OCI-M1 (cell line): ENCODE measurements at regions not wholly inside any gene's neighbourhood (a gene's known extent, or its start where the extent isn't known, plus 50 kb on each side); places are given as distances from the start of the nearest gene placed in this dataset.

Experiments used
- DNase-seq: peaks from one replicate; lab custom pipeline; 2025; lab: John Stamatoyannopoulos, UW

GRCh38 chr21:21605521-21605920 lies 607.3 kb downstream of the NCAM2 start:
- no peak for DNase-seq

DNA sequence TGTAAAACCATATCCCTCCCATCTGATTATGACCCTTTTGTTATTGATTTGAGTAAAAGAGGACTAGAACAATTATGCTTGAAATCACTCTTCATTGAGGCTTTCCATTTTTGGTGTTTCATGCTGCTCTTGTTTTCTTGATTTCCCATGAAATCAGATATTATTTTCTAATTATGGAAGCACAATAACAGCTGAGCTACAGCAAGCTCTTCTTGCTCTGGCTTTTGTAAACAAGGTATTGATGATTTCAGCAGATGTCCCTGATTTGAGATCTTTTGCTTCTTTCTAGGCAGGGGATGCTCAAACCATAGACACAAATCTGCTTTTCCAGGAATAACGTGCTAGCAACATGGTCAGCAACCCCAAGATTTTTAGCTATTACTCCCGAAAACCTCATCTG lies 607.8 kb downstream of the NCAM2 start:
- DNase-seq, result no peak

- peak; percentile 30 for DNase-seq
Measured at GRCh38 chr21:21612466-21612865, 614.3 kb downstream of the NCAM2 start.

DNA sequence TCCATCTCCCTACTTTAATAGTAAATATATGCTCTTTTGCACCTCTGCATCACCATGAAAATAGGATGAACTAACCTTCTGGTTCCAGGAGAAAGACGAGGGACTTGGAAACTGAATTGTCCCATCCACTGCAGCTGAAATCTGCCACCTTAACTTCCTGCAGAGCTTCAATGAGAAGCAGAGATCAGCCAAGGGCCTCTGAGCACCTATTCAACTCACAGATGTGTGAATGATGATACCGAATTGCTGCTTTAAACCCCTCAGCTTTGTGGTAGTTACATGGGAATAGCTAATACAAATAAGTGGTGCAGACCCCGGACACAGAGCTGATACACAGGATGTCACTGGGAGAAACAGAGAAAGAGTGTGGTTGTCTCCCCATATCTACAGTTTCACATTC lies 616.8 kb downstream of the NCAM2 start:
- no peak for DNase-seq

- DNase-seq, result no peak
Measured at GRCh38 chr21:21622460-21623234, 624.4 kb downstream of the NCAM2 start.

DNA sequence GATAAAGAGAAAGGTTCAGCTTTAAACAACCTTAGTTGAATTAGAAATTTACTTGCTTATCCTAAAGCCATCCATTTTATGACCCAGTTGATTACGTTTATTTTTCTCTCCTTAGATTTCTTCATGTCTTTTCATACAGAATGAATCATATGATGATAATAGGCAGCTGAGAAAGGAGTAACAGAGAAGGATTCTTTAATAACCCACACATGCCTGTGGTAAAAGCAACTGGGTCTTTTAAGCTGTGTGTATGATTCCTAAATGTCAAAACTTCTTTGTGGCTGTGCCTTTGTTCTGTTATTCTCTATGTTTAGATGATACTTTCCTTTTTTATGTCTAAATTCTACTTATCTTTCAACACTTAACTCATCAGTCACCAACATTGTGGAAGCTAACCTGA lies 626.5 kb downstream of the NCAM2 start:
- DNase-seq, result no peak

- DNase-seq, result no peak
Measured at GRCh38 chr21:21631961-21632360, 633.8 kb downstream of the NCAM2 start.

DNA sequence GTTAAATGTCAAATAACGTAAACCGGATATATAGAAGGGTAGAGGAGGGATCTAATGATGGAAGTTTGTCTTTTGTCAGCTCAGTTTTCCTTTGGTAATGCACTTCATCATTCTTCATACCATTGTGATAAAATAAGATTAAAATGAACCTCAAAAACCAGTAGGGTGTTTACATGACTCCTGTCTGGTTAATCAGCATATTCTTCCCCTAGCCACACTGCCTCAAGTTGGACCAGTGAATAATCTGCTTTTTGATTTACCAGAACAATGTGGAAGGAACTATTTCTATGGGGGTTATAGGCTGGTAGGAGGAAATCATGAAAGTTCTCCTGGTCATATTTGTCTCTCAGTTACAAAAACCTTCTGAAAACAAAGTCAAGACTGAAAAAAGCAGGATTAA lies 634.7 kb downstream of the NCAM2 start:
- no peak for DNase-seq

- no peak for DNase-seq
Measured at GRCh38 chr21:21661741-21662140, 663.5 kb downstream of the NCAM2 start.

DNA sequence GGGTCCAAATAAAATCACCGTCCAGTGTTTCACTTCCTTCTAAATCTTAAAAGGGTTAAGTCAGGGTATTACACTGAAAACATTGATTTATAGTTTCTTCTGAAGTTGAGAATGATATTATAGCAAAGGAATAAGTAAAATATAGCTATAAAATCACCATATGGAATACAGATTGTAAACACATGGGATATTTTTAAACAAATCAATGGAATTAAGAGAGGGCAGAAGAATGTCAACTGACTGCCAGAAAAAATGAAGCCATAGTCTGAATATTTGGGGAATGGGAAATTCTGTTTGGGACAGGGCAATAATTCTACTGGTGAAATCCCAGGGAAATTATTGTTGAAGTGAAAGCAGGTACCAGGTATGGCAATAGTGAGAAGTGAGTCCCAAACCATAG lies 664.6 kb downstream of the NCAM2 start:
- DNase-seq, result no peak

GRCh38 chr21:21664871-21665270 lies 666.7 kb downstream of the NCAM2 start:
- no peak for DNase-seq

GRCh38 chr21:21666689-21667088 lies 668.5 kb downstream of the NCAM2 start:
- no peak for DNase-seq

- no peak for DNase-seq
Measured at GRCh38 chr21:21668198-21668597, 670.0 kb downstream of the NCAM2 start.

- DNase-seq, result no peak
Measured at GRCh38 chr21:21673959-21674358, 675.8 kb downstream of the NCAM2 start.

GRCh38 chr21:21675601-21676000 lies 677.4 kb downstream of the NCAM2 start:
- no peak for DNase-seq

DNA sequence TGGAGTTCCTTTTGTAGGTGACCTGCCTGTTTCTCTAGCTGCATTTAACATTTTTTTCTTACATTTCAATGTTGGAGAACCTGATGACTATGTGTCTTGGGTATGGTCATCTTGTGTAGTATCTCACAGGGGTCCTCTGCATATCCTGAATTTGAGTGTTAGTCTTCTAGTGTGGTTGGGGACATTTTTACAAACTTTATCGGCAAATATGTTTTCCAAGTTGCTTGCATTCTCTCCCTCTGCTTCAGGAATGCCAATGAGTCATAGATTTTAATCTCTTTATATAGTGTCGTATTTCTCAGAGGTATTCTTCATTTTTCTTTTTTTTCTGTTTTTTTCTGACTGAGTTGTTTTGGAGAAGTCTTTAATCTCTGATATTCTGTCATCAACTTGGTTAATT lies 684.0 kb downstream of the NCAM2 start:
- DNase-seq, result no peak

- DNase-seq, result peak; percentile 56
Measured at GRCh38 chr21:21688889-21689288, 690.7 kb downstream of the NCAM2 start.

- no peak for DNase-seq
Measured at GRCh38 chr21:21690068-21690665, 692.0 kb downstream of the NCAM2 start.

DNA sequence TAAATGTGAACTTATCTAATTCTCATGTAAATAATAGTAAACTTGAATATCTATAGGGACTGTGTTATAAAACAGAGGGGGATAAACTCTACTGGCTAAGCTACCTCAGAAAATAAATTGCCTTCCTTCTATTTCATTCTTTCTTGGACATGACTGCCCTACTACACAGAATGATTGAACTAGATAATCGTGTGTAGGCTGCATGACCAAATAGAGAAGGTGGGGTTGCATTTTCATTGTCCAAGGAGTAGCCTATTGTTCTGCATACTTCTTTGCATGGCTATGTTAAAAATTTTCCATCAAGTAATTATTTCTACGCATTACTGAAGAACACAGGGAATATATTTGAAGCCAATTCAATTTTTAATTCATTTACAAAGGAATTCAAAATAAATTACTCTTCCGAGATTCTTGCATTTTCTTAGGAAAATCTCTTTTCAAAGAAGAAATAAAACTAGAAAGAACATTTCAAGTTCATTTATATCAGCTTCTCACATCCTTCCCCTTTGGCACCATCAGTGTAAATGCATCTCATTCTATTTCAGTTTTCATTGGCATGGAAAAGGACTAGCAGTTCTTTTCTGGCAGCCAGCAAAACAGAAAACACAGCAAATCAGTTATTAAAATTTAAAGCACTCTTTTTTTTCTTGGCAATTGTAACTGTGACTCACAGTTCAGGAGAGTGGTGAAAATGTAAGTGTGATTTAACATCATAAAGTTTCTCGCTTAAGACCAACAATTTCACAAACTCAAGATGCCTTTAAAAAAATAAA lies 714.7 kb downstream of the NCAM2 start:
- no peak for DNase-seq

GRCh38 chr21:21713651-21714180 lies 715.5 kb downstream of the NCAM2 start:
- no peak for DNase-seq

DNA sequence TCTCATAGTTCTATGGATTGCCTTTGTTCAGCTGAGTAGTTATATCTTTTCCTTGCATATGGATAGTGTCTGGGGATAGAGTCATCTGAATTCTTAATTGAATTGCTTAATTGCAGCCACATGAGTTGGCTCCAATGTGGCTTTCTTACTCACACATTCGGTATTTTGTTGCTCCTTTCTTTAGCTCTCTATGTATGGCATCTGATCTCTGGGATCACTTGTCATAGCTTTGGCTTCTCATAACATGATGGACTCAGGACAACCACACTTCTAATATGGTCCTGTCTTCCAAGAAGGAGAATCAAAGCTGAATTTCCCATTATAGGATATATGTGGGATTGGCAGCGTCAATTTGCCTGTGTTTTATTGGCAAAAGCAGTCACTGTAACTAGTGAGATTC lies 716.2 kb downstream of the NCAM2 start:
- no peak for DNase-seq

GRCh38 chr21:21715266-21715969 lies 717.2 kb downstream of the NCAM2 start:
- DNase-seq, result no peak
